ENCODE measurements at regions not wholly inside any gene's neighbourhood (a gene's known extent, or its start where the extent isn't known, plus 50 kb on each side); places are given as distances from the start of the nearest gene placed in this dataset.

- DNase-seq (ENCODE audit: low spot score) (no peak), ATAC-seq (no peak)
- Mint-ChIP-seq H3K36me3 (ENCODE audit: low read depth) (no peaks in the 10 kb centered on the region), H3K27ac (no peak overlapping the region), H3K4me1 (no peaks in the 10 kb centered on the region), H3K27me3 (ENCODE audit: insufficient read depth, low read depth, poor library complexity) (peaks cover 11% of the 10 kb centered on the region), H3K4me3 (no peak overlapping the region), H3K9me3 (peaks cover 10% of the 10 kb centered on the region; the same call in 2 of the 3 replicates)
- Histone ChIP-seq H3K27ac (ENCODE audit: low read depth) (no peak overlapping the region), H3K4me3 (no peak overlapping the region), H4K20me1 (replicated peaks; ENCODE audit: insufficient read depth) (no peaks in the 10 kb centered on the region), H3K79me2 (replicated peaks; ENCODE audit: insufficient read depth) (no peaks in the 10 kb centered on the region), H3K36me3 (ENCODE audit: insufficient read depth) (no peaks in the 10 kb centered on the region), H3K4me1 (ENCODE audit: insufficient read depth) (no peaks in the 10 kb centered on the region), H2AFZ (no peak overlapping the region), H3F3A (replicated peaks; ENCODE audit: low read depth) (no peaks in the 10 kb centered on the region), H3K4me2 (no peak overlapping the region), H3K9me2 (ENCODE audit: insufficient read depth) (no peaks in the 10 kb centered on the region), H3K27me3 (ENCODE audit: insufficient read depth) (no peaks in the 10 kb centered on the region)
- no peak for TF ChIP-seq NANOG (IDR thresholded peaks at IDR 0.05; ENCODE audit: borderline replicate concordance)
- TF ChIP-seq ZNF462 (CRISPR knock-in tag; IDR thresholded peaks at IDR 0.05) = no peak
- TF ChIP-seq CTCF (conservative IDR thresholded peaks at IDR 0.05; ENCODE audit: low read depth in 2 of 2) = no peak
- no peak for TF ChIP-seq CREB1 (CRISPR knock-in tag; IDR thresholded peaks at IDR 0.05; ENCODE audit: low read depth)
- no peak for TF ChIP-seq ZNF114 (CRISPR knock-in tag; IDR thresholded peaks at IDR 0.05)
- no peak for TF ChIP-seq REST (IDR thresholded peaks at IDR 0.05; ENCODE audit: unreplicated experiment)
- TF ChIP-seq EZH2 (IDR thresholded peaks at IDR 0.05; ENCODE audit: low read depth, unreplicated experiment) = no peak
- TF ChIP-seq STAT1 (IDR thresholded peaks at IDR 0.05; ENCODE audit: unreplicated experiment) = no peak
- no peak for TF ChIP-seq ETS1 (IDR thresholded peaks at IDR 0.05)
Measured at GRCh38 chr12:110995615-110996014, 75.2 kb upstream of the MYL2 start.
